GM12878 (cell line): ENCODE measurements at regions not wholly inside any gene's neighbourhood (a gene's known extent, or its start where the extent isn't known, plus 50 kb on each side); places are given as distances from the start of the nearest gene placed in this dataset.

Experiments used
- ATAC-seq: fragments of 200-7000 bp; cut with Tn5 transposase; 3 replicates; pipeline ENCODE4 v1.9.1; 2020; ENCODE audit warnings: mild to moderate bottlenecking, moderate library complexity
- BruUV-seq: library from RNA; stranded (reverse); fragments of 400-500 nt; replicated peaks from 2 replicates; lab custom pipeline; 2021; lab: Mats Ljungman, UMichigan
- CTCF ChIA-PET: fragments of 300-600 bp; sonication (Branson Sonifier 250); formaldehyde crosslinking; extraction: SDS; loops from one replicate; lab custom pipeline; 2021; ENCODE audit warnings: inconsistent platforms; lab: Yijun Ruan, JAX
- POLR2A ChIA-PET: fragments of 350-600 bp; formaldehyde crosslinking; extraction: SDS; loops from one replicate; lab custom pipeline; 2021; ENCODE audit warnings: inconsistent platforms; lab: Charles Lee
- RAD21 ChIA-PET: fragments of 300-600 bp; sonication (Branson Sonifier 250); formaldehyde crosslinking; loops from one replicate; lab custom pipeline; 2023; ENCODE audit warnings: antibody characterized with exemption; ENCODE audit not compliant: unreplicated experiment; lab: Charles Lee
- SMC1A ChIA-PET: fragments of 300-600 bp; sonication (Branson Sonifier 250); formaldehyde crosslinking; loops from one replicate; lab custom pipeline; 2023; ENCODE audit not compliant: unreplicated experiment, uncharacterized antibody; lab: Charles Lee
- DNase-seq: peaks from one replicate; pipeline ENCODE4 v3.0.0-alpha.2; 2011; ENCODE audit warnings: low read depth, low spot score
- FAIRE-seq: peaks from 3 replicates; lab custom pipeline; 2011; peaks lifted over from hg19 to GRCh38; lab: Jason Lieb, UNC
- H2AFZ ChIP-seq: 2 replicates; pipeline ENCODE4 v1.6.0; 2011; ENCODE audit warnings: low read depth, low read length, control low read depth; ENCODE audit not compliant: control insufficient read depth
- H3K27ac ChIP-seq: 2 replicates; pipeline ENCODE4 v1.5.1; 2011; ENCODE audit warnings: control low read depth; ENCODE audit not compliant: control insufficient read depth, insufficient read depth
- H3K27me3 ChIP-seq, 2 experiments: replicated peaks in 1 of 2; 2 replicates each; pipeline versions ENCODE4 v1.6.0 to v1.6.1; 2011; ENCODE audit warnings: low read length in 1 of 2; ENCODE audit not compliant: control insufficient read depth in 2 of 2, insufficient read depth in 2 of 2
- H3K36me3 ChIP-seq, 2 experiments: 2 replicates each; pipeline ENCODE4 v1.5.1; 2011; ENCODE audit warnings: low read length in 1 of 2; ENCODE audit not compliant: control insufficient read depth in 2 of 2, insufficient read depth in 2 of 2
- H3K4me1 ChIP-seq: 2 replicates; pipeline ENCODE4 v1.6.1; 2011; ENCODE audit warnings: mild to moderate bottlenecking, low read length, moderate library complexity, mixed read lengths; ENCODE audit not compliant: control insufficient read depth, insufficient read depth
- H3K4me2 ChIP-seq: 2 replicates; pipeline ENCODE4 v1.6.0; 2011; ENCODE audit warnings: control low read depth; ENCODE audit not compliant: control insufficient read depth, insufficient read depth
- H3K4me3 ChIP-seq: fragments of 200-600 bp; sonication (generic); 2 replicates; pipeline ENCODE4 v1.5.1; 2016
- H3K79me2 ChIP-seq: 2 replicates; pipeline ENCODE4 v1.6.0; 2011; ENCODE audit warnings: low read length; ENCODE audit not compliant: control insufficient read depth, insufficient read depth
- H3K9ac ChIP-seq: 2 replicates; pipeline ENCODE4 v1.8.0; 2011; ENCODE audit warnings: low read length, control low read depth, mixed read lengths; ENCODE audit not compliant: control insufficient read depth, insufficient read depth
- H3K9me3 ChIP-seq: replicated peaks from 3 replicates; pipeline ENCODE4 v1.5.1; 2011; ENCODE audit warnings: mild to moderate bottlenecking, low read length; ENCODE audit not compliant: control insufficient read depth, insufficient read depth
- H4K20me1 ChIP-seq: 2 replicates; pipeline ENCODE4 v1.6.0; 2011; ENCODE audit not compliant: control insufficient read depth, insufficient read depth
- BHLHE40 ChIP-seq, 2 experiments: fragments of 450-650 bp in 1 of 2; IDR thresholded peaks; 2 replicates each; pipeline ENCODE4 v1.6.1; 2011 to 2017; ENCODE audit warnings: low read depth in 2 of 2, borderline replicate concordance in 1 of 2, improper control_type of control experiment in 1 of 2, low read length in 1 of 2, mild to moderate bottlenecking in 1 of 2
- CBX3 ChIP-seq: fragments of 200-600 bp; sonication (generic); IDR thresholded peaks from 2 replicates; pipeline ENCODE4 v1.6.1; 2016; ENCODE audit warnings: low read depth, borderline replicate concordance
- CREB1 ChIP-seq: IDR thresholded peaks from 2 replicates; pipeline ENCODE4 v1.6.1; 2012; ENCODE audit warnings: low read depth, mild to moderate bottlenecking, inconsistent platforms
- EED ChIP-seq: sonication (generic); IDR thresholded peaks from 2 replicates; pipeline ENCODE4 v1.6.1; 2016; ENCODE audit warnings: antibody characterized with exemption, low read depth
- HDAC6 ChIP-seq: fragments of 200-600 bp; sonication (generic); IDR thresholded peaks from one replicate; pipeline ENCODE4 v1.8.0; 2017; ENCODE audit warnings: antibody characterized with exemption; ENCODE audit not compliant: unreplicated experiment
- IKZF1 ChIP-seq: fragments of 450-650 bp; conservative IDR thresholded peaks from 2 replicates; pipeline ENCODE4 v1.6.1; 2017; ENCODE audit warnings: antibody characterized with exemption, mild to moderate bottlenecking
- JUNB ChIP-seq: IDR thresholded peaks from 2 replicates; pipeline ENCODE4 v1.6.1; 2016; ENCODE audit warnings: antibody characterized with exemption, mild to moderate bottlenecking
- LARP7 ChIP-seq: fragments of 450-650 bp; IDR thresholded peaks from 2 replicates; pipeline ENCODE4 v1.6.1; 2017; ENCODE audit warnings: mild to moderate bottlenecking
- MEF2A ChIP-seq: IDR thresholded peaks from 2 replicates; pipeline ENCODE4 v1.6.1; 2011; ENCODE audit warnings: low read depth, mild to moderate bottlenecking, low read length, moderate library complexity; ENCODE audit not compliant: insufficient read depth
- MEF2B ChIP-seq: fragments of 450-650 bp; IDR thresholded peaks from 2 replicates; pipeline ENCODE4 v1.6.1; 2018; ENCODE audit warnings: mild to moderate bottlenecking, moderate library complexity; ENCODE audit not compliant: partially characterized antibody, poor library complexity, severe bottlenecking
- SMAD1 ChIP-seq: fragments of 450-650 bp; IDR thresholded peaks from 2 replicates; pipeline ENCODE4 v1.6.1; 2018; ENCODE audit warnings: mild to moderate bottlenecking, low read depth; ENCODE audit not compliant: partially characterized antibody
- SMAD5 ChIP-seq: IDR thresholded peaks from 2 replicates; pipeline ENCODE4 v1.6.1; 2016; ENCODE audit warnings: antibody characterized with exemption, low read depth
- ZNF622 ChIP-seq: fragments of 450-650 bp; IDR thresholded peaks from 2 replicates; pipeline ENCODE4 v1.6.1; 2017; ENCODE audit warnings: mild to moderate bottlenecking, inconsistent platforms
- WGBS: methylation state at CpG from one replicate; pipeline ENCODE4 v1.1.6; 2016; ENCODE audit warnings: low lambda C conversion rate; ENCODE audit not compliant: insufficient replicate concordance, insufficient coverage; ENCODE audit errors: missing lambda C conversion rate; 5-methylcytosine and 5-hydroxymethylcytosine counted together
- in situ Hi-C: fragments of 300-500 bp; cut with MboI; formaldehyde crosslinking; loops from 9 replicates; pipeline ENCODE4 v1.14.3; 2018; ENCODE audit warnings: mixed read lengths
- intact Hi-C: fragments of 100-400 bp; cut with micrococcal nuclease; formaldehyde crosslinking; loops from one replicate; pipeline ENCODE4 v1.14.2; 2022; ENCODE audit not compliant: unreplicated experiment
- TF ChIP-seq, protein P1 (sequence below): fragments of 450-650 bp; IDR thresholded peaks from 2 replicates; pipeline ENCODE4 v1.6.1; 2018; ENCODE audit warnings: borderline replicate concordance, mild to moderate bottlenecking; ENCODE audit not compliant: partially characterized antibody
- TF ChIP-seq, protein P2 (sequence below): IDR thresholded peaks from 2 replicates; pipeline ENCODE4 v1.6.1; 2011; ENCODE audit warnings: low read depth, low read length, improper control_type of control experiment, borderline replicate concordance
- TF ChIP-seq, protein P3 (sequence below): IDR thresholded peaks from 2 replicates; pipeline ENCODE4 v1.6.1; 2011; ENCODE audit warnings: low read depth, mild to moderate bottlenecking, low read length, moderate library complexity, borderline replicate concordance; ENCODE audit errors: extremely low read depth
- TF ChIP-seq, protein P4 (sequence below), 3 experiments: IDR thresholded peaks in 2 of 3; conservative IDR thresholded peaks in 1 of 3; 2 replicates each; pipeline ENCODE4 v1.5.1; 2011; ENCODE audit warnings: low read depth in 3 of 3, low read length in 3 of 3, mild to moderate bottlenecking in 3 of 3, control low read depth in 2 of 3, moderate library complexity in 2 of 3, inconsistent platforms in 1 of 3, mixed read lengths in 1 of 3; ENCODE audit not compliant: control insufficient read depth in 2 of 3, insufficient read depth in 1 of 3; ENCODE audit errors: extremely low read depth in 1 of 3

DNA sequence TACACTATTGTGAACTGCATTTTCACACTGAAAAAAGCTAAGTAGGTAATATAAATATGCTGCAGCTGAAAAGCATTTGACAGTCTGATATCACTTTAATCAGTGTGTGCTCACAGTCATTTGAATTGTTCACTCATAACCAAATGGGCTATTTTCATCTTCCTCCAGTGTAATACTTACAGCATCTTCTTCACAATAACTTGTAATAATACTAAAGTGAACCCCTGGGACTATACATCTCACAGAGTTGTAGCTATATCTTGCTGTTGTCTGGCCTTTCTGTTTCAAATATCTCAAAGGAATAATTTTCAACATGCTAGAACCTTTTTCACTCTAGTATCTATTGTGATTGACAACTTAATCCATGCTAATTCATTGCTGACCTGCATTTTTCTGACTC lies 66.8 kb upstream of the GALNTL6 start (continued):
- TF ChIP-seq, protein P1, sequence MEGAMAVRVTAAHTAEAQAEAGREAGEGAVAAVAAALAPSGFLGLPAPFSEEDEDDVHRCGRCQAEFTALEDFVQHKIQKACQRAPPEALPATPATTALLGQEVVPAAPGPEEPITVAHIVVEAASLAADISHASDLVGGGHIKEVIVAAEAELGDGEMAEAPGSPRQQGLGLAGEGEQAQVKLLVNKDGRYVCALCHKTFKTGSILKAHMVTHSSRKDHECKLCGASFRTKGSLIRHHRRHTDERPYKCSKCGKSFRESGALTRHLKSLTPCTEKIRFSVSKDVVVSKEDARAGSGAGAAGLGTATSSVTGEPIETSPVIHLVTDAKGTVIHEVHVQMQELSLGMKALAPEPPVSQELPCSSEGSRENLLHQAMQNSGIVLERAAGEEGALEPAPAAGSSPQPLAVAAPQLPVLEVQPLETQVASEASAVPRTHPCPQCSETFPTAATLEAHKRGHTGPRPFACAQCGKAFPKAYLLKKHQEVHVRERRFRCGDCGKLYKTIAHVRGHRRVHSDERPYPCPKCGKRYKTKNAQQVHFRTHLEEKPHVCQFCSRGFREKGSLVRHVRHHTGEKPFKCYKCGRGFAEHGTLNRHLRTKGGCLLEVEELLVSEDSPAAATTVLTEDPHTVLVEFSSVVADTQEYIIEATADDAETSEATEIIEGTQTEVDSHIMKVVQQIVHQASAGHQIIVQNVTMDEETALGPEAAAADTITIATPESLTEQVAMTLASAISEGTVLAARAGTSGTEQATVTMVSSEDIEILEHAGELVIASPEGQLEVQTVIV, result no peak
- TF ChIP-seq SMAD5 (no peak), MEF2B (no peak), JUNB (no peak), LARP7 (no peak), HDAC6 (no peak), IKZF1 (no peak), EED (no peak)
- TF ChIP-seq, protein P2, sequence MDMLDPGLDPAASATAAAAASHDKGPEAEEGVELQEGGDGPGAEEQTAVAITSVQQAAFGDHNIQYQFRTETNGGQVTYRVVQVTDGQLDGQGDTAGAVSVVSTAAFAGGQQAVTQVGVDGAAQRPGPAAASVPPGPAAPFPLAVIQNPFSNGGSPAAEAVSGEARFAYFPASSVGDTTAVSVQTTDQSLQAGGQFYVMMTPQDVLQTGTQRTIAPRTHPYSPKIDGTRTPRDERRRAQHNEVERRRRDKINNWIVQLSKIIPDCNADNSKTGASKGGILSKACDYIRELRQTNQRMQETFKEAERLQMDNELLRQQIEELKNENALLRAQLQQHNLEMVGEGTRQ, result no peak

DNA sequence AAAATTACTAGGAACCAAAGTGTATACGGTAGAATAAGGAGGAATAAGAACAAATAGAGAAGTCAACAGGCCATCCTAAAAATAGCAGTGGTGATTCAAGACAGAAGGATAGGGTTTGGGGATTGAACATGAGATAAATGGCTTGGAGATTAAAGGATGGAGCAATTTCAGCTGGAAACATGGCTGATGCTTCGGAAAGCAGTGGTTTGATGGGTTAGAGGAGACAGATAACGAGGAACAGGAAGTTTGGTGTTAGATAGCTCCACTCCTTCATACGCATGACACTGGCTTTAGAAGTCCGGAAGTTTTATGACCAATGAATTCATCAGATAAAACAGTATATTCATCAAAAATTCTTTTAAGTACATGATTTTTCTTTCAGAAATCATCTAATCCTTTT lies 70.8 kb upstream of the GALNTL6 start:
- ATAC-seq, result no peak
- POLR2A ChIA-PET, result no interaction called here
- no peaks in the 10 kb centered on the region for H3K36me3 ChIP-seq
- H2AFZ ChIP-seq, result no peak overlapping the region
- H3K4me1 ChIP-seq, result no peaks in the 10 kb centered on the region
- H3K79me2 ChIP-seq, result no peaks in the 10 kb centered on the region
- H3K27me3 ChIP-seq, result no peaks in the 10 kb centered on the region
- no peak for DNase-seq
- no peak for TF ChIP-seq CREB1
- no peak for TF ChIP-seq MEF2A
- TF ChIP-seq, protein P3, sequence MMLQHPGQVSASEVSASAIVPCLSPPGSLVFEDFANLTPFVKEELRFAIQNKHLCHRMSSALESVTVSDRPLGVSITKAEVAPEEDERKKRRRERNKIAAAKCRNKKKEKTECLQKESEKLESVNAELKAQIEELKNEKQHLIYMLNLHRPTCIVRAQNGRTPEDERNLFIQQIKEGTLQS, result no peak
- no peak for TF ChIP-seq SMAD1
- TF ChIP-seq CBX3, result no peak
- no peak for TF ChIP-seq ZNF622
- TF ChIP-seq, protein P4, sequence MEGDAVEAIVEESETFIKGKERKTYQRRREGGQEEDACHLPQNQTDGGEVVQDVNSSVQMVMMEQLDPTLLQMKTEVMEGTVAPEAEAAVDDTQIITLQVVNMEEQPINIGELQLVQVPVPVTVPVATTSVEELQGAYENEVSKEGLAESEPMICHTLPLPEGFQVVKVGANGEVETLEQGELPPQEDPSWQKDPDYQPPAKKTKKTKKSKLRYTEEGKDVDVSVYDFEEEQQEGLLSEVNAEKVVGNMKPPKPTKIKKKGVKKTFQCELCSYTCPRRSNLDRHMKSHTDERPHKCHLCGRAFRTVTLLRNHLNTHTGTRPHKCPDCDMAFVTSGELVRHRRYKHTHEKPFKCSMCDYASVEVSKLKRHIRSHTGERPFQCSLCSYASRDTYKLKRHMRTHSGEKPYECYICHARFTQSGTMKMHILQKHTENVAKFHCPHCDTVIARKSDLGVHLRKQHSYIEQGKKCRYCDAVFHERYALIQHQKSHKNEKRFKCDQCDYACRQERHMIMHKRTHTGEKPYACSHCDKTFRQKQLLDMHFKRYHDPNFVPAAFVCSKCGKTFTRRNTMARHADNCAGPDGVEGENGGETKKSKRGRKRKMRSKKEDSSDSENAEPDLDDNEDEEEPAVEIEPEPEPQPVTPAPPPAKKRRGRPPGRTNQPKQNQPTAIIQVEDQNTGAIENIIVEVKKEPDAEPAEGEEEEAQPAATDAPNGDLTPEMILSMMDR (IDR thresholded peaks at IDR 0.05 in 2 of 3, conservative IDR thresholded peaks at IDR 0.05 in 1 of 3; ENCODE audit: control insufficient read depth in 2 of 3, extremely low read depth in 1 of 3, insufficient read depth in 1 of 3, low read depth in 3 of 3, low read length in 3 of 3), result no peak
- TF ChIP-seq BHLHE40 (IDR thresholded peaks at IDR 0.05; ENCODE audit: borderline replicate concordance in 1 of 2, low read depth in 2 of 2, low read length in 1 of 2), result no peak
- TF ChIP-seq, all 136 proteins: peak for 0
- 62% methylated on average over 5 of the region's 5 CpGs for WGBS
- BruUV-seq, result no TSS peak
- no peak for FAIRE-seq
- RAD21 ChIA-PET, result no interaction called here
- H3K9ac ChIP-seq, result no peak overlapping the region
- no peak overlapping the region for H3K4me2 ChIP-seq
- H4K20me1 ChIP-seq, result no peaks in the 10 kb centered on the region
- no peak overlapping the region for H3K4me3 ChIP-seq
- H3K9me3 ChIP-seq, result no peaks in the 10 kb centered on the region
- SMC1A ChIA-PET, result no interaction called here
- CTCF ChIA-PET, result no interaction called here
- H3K27ac ChIP-seq, result no peak overlapping the region
- intact Hi-C loops (no loop called here), in situ Hi-C loops (no loop called here)
